GM13977 (cell line): ENCODE measurements at regions not wholly inside any gene's neighbourhood (a gene's known extent, or its start where the extent isn't known, plus 50 kb on each side); places are given as distances from the start of the nearest gene placed in this dataset.

Experiments
- DNase-seq: peaks from one replicate; pipeline ENCODE4 v3.0.0; 2012; ENCODE audit warnings: low spot score
- in situ Hi-C: fragments of 300-500 bp; cut with MboI; formaldehyde crosslinking; loops from one replicate; pipeline ENCODE4 v1.12.0; 2022; ENCODE audit warnings: low sequenced_read_pairs, low pct_unique_long_range_greater_than_20kb, mixed read lengths, inconsistent platforms; ENCODE audit not compliant: unreplicated experiment
- TF ChIP-seq, protein P1 (sequence below): IDR thresholded peaks from 2 replicates; pipeline ENCODE4 v1.5.1; 2012; ENCODE audit warnings: mild to moderate bottlenecking, control low read depth; ENCODE audit not compliant: insufficient read depth; ENCODE audit errors: extremely low read depth, missing control alignments

DNA sequence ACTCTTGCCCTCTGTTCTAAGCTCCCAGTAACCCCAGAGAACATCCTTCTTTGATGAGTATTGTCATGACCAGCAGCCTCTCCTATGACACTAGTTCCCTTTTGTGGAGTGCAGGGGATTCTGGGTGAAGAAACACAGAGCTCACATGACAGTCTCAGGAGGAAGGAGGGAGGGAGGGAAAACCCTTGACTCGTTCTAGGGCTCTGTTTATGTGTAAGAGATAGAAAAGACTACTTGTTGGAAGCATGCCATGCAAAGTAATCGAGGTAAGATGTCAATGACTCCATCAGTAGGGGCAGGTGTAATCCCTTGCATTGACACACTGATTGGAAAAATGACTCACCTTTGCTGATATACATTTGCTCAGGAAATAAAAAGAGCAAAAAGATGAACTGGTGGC is 190.2 kb upstream of the ELL2 start:
- TF ChIP-seq, protein P1, sequence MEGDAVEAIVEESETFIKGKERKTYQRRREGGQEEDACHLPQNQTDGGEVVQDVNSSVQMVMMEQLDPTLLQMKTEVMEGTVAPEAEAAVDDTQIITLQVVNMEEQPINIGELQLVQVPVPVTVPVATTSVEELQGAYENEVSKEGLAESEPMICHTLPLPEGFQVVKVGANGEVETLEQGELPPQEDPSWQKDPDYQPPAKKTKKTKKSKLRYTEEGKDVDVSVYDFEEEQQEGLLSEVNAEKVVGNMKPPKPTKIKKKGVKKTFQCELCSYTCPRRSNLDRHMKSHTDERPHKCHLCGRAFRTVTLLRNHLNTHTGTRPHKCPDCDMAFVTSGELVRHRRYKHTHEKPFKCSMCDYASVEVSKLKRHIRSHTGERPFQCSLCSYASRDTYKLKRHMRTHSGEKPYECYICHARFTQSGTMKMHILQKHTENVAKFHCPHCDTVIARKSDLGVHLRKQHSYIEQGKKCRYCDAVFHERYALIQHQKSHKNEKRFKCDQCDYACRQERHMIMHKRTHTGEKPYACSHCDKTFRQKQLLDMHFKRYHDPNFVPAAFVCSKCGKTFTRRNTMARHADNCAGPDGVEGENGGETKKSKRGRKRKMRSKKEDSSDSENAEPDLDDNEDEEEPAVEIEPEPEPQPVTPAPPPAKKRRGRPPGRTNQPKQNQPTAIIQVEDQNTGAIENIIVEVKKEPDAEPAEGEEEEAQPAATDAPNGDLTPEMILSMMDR = no peak
- DNase-seq = no peak
- in situ Hi-C loops = no loop called here

DNA sequence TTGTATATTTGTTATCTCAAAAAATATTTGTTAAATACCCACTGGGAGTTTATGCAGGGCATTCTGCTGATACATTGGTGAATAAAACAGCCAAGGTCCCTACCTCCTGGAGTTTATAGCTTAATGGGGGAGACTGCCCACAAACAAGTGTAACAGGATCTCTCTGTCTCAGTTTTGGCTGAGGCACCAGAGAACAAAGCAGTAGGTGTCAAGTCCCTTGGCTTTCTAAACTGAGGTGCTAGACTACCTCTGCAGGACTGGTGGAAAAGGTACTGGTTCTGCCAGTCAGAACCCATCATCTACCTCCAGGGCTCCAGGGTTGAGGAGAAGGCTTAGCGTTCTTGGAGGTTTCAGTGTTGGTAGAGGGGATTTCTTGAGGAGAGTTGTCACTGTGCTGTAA is 188.4 kb upstream of the ELL2 start:
- TF ChIP-seq, protein P1 = no peak
- in situ Hi-C loops = no loop called here

DNA sequence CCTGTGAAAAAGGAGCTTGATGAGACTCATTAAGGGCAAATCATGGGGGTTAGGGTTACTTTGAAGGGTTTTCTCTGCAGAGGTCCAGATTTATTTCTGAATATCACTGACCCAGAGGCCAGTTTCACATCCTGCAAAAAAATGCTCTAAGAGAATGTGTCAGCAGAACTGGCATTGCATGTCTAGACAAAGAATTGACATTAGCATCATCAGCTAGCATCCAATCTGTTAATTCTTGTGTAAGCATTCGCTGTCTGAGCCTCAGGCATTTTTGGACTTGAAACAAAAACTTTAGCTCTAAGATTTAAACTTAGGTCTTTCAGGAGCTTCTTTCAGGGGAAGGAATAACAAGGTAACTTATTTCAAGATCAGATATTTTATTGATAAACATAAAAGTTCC is 187.9 kb upstream of the ELL2 start:
- in situ Hi-C loops = no loop called here

More for the DNA sequence above, 188.4 kb upstream of the ELL2 start:
- DNase-seq = no peak

DNA sequence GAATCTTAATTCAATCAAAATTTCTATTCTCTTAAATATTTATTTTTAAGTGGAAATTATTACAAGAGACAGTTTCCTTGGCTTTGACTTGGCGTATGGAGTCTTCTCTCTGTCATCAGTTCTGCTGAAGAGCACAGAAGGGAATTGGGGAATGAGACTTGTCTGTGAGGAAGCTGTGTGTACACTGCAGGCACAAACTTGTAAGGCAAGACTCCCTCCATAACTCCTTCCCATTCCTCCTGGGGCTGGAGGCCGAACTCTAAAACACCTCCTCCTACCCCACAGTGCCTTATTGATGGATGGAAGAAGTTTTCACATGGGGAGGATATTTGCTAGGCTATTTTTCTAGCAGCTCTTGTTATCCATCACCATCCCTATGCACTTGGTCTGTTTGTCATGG is 187.4 kb upstream of the ELL2 start:
- no peak for DNase-seq
- TF ChIP-seq, protein P1 = no peak
- in situ Hi-C loops = no loop called here

More for the DNA sequence above, 187.9 kb upstream of the ELL2 start:
- DNase-seq = no peak
- TF ChIP-seq, protein P1 = no peak

DNA sequence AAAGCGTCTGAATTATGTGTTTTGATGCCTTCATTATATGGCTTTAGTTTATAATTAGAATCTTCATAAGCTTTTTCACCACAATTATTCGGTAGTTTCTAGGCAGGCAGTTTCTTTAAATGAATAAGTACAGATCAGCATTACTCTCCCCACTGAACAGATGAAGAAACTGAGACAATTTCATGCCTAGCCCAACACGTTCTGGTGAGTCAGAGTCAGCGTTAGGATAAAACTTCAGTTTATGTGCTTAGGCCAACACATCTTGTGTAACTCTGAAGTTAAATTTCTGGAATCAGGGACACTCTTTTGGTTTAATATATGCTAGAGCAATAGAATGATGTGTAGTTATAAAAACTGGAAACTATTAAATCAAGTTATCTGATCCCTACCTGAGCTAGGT is 186.7 kb upstream of the ELL2 start:
- no peak for DNase-seq
- in situ Hi-C loops = no loop called here

DNA sequence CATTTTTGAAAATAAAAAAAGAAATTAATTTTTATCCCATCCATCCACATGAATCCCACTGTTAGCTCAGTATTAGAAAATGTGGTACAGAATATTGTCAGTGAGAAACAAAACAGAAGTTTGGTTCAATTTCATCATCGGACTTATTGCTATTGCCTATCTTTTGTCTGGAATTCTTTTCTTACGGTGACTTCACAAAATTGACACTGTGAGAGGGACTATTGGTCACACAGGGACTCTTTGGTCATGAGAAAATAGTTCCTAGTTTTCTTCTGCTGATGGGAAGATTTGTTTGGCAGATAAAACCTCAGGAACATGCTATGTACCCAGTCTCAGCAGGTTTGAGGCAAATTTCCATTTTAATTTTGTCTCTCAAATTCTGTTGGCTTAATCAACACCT is 186.2 kb upstream of the ELL2 start:
- DNase-seq = no peak
- in situ Hi-C loops = no loop called here
- TF ChIP-seq, protein P1 = no peak

More for the DNA sequence above, 186.7 kb upstream of the ELL2 start:
- TF ChIP-seq, protein P1 = no peak

DNA sequence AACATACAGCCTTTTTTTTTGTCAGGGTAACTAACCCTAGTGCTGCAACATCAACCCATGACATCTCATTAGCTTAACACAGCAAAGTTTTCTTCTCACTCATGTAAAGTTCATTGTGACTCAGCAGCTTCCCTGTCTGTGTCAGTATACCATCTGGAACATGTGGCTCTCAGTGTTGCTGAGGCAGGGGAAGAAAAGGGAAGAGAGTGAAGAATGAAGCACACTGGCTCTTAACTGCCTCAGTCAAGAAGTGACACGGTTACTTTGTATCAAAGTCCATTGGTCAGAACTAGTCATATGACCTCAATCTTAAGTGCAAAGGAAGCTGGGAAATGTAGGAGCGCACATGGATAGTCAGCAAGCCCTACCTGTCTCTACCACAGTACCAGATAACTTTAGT is 185.0 kb upstream of the ELL2 start:
- TF ChIP-seq, protein P1 = no peak
- in situ Hi-C loops = no loop called here
- peak; percentile 17 for DNase-seq
